KMS-11 (cell line): ENCODE measurements at regions not wholly inside any gene's neighbourhood (a gene's known extent, or its start where the extent isn't known, plus 50 kb on each side); places are given as distances from the start of the nearest gene placed in this dataset.

Source experiments
- H2AFZ ChIP-seq: fragments of 200-600 bp; sonication (generic); 2 replicates; pipeline ENCODE4 v1.6.1; 2016; ENCODE audit warnings: antibody characterized with exemption, mixed run types, low read depth
- H3K27ac ChIP-seq: fragments of 200-600 bp; sonication (generic); 2 replicates; pipeline ENCODE4 v1.6.1; 2016; ENCODE audit warnings: mild to moderate bottlenecking, mixed run types
- H3K27me3 ChIP-seq: fragments of 200-600 bp; sonication (generic); 2 replicates; pipeline ENCODE4 v1.6.1; 2017; ENCODE audit warnings: mild to moderate bottlenecking, low read depth, mixed run types, moderate library complexity; ENCODE audit not compliant: insufficient read depth
- H3K36me3 ChIP-seq: fragments of 200-600 bp; sonication (generic); 2 replicates; pipeline ENCODE4 v1.6.1; 2017; ENCODE audit warnings: mild to moderate bottlenecking, mixed run types; ENCODE audit not compliant: insufficient read depth
- H3K4me1 ChIP-seq: fragments of 200-600 bp; sonication (generic); 2 replicates; pipeline ENCODE4 v1.6.1; 2016; ENCODE audit warnings: mild to moderate bottlenecking, low read depth, mixed run types; ENCODE audit not compliant: poor library complexity, severe bottlenecking
- H3K4me2 ChIP-seq: fragments of 200-600 bp; sonication (generic); 2 replicates; pipeline ENCODE4 v1.7.0; 2016; ENCODE audit warnings: mild to moderate bottlenecking, mixed run types
- H3K4me3 ChIP-seq: fragments of 200-600 bp; sonication (generic); IDR thresholded peaks from 2 replicates; pipeline ENCODE4 v1.6.1; 2017; ENCODE audit warnings: low read depth, low read length, mixed read lengths; ENCODE audit not compliant: insufficient read depth
- H3K79me2 ChIP-seq: fragments of 200-600 bp; sonication (generic); 2 replicates; pipeline ENCODE4 v1.6.1; 2016; ENCODE audit warnings: low read depth, mixed run types; ENCODE audit not compliant: insufficient read depth
- H3K9ac ChIP-seq: fragments of 200-600 bp; sonication (generic); 2 replicates; pipeline ENCODE4 v1.6.1; 2016; ENCODE audit warnings: mild to moderate bottlenecking, mixed run types
- H4K20me1 ChIP-seq: fragments of 200-600 bp; sonication (generic); 2 replicates; pipeline ENCODE4 v1.6.1; 2016; ENCODE audit warnings: mild to moderate bottlenecking, mixed run types; ENCODE audit not compliant: insufficient read depth
- TF ChIP-seq, protein P1 (sequence below): fragments of 200-600 bp; sonication (generic); conservative IDR thresholded peaks from 2 replicates; pipeline ENCODE4 v1.6.1; 2017; ENCODE audit warnings: low read depth, mild to moderate bottlenecking, antibody characterized with exemption, low read length, moderate library complexity, mixed read lengths

DNA sequence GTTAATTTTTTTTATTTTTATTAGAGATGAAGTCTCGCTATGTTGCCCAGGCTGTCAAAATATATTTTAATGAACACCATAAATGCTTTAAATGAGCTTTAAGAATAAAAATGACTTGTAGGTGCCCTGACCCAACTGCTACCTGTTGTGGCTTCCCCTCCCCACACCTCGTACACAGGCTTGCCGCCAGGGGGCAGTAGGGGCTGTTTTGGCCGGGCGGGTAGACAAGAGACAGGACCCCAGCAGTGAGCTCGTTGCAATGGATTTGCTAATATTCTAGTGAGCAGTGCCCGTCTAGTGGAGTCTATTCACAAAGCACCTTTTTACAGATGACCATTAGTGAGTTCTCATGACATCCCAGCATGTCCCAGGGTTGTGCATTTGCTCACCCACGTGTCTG is 418.1 kb downstream of the OCA2 start:
- H3K4me1 ChIP-seq, result no peaks in the 10 kb centered on the region
- H3K27ac ChIP-seq, result no peak overlapping the region
- H2AFZ ChIP-seq, result no peak overlapping the region
- H3K4me3 ChIP-seq, result no peak overlapping the region
- no peaks in the 10 kb centered on the region for H3K79me2 ChIP-seq
- no peaks in the 10 kb centered on the region for H4K20me1 ChIP-seq
- H3K9ac ChIP-seq, result no peak overlapping the region
- H3K4me2 ChIP-seq, result no peak overlapping the region
- H3K36me3 ChIP-seq, result no peaks in the 10 kb centered on the region
- TF ChIP-seq, protein P1, sequence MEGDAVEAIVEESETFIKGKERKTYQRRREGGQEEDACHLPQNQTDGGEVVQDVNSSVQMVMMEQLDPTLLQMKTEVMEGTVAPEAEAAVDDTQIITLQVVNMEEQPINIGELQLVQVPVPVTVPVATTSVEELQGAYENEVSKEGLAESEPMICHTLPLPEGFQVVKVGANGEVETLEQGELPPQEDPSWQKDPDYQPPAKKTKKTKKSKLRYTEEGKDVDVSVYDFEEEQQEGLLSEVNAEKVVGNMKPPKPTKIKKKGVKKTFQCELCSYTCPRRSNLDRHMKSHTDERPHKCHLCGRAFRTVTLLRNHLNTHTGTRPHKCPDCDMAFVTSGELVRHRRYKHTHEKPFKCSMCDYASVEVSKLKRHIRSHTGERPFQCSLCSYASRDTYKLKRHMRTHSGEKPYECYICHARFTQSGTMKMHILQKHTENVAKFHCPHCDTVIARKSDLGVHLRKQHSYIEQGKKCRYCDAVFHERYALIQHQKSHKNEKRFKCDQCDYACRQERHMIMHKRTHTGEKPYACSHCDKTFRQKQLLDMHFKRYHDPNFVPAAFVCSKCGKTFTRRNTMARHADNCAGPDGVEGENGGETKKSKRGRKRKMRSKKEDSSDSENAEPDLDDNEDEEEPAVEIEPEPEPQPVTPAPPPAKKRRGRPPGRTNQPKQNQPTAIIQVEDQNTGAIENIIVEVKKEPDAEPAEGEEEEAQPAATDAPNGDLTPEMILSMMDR, result no peak
- no peaks in the 10 kb centered on the region for H3K27me3 ChIP-seq

DNA sequence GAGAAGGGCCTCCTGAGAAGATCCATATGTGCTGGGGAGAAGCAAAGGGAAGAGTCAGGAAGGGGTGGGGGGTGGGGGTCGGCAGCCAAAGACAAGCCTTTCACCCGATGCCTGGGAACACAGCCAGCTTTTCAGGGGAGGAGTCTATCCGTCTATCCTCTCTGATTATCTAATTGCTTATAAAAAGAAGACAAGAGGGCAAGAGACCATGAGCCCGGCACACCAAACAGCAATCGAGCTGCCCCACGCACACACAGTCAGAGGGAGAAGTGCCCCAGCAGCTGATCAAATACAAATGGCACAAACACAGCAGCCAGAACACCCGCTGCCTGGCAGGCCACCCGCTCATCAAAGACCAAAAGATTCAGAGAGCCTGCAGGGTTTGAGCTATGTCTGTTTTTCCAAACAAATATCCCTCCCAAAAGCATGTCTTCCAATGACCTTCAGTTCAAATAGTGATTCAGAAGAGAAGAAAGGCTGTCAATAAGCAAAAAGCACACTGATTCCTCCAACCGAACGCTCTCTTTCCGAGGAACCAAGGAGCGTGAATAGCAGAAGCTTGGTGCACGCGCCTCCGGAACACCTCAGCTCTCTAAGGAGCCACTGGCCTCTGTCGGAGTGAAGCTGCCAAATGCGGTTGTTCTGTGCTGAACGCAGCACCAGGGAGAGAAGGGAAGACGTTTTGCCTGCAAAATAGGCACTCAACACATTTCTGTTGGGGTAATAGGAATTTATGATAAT is 419.2 kb downstream of the OCA2 start:
- Histone ChIP-seq H3K4me2 (no peak overlapping the region), H2AFZ (no peak overlapping the region), H4K20me1 (no peaks in the 10 kb centered on the region), H3K79me2 (no peaks in the 10 kb centered on the region), H3K27me3 (no peaks in the 10 kb centered on the region), H3K4me1 (no peaks in the 10 kb centered on the region), H3K4me3 (no peak overlapping the region), H3K27ac (no peak overlapping the region), H3K36me3 (no peaks in the 10 kb centered on the region), H3K9ac (no peak overlapping the region)
- TF ChIP-seq, protein P1, result no peak

DNA sequence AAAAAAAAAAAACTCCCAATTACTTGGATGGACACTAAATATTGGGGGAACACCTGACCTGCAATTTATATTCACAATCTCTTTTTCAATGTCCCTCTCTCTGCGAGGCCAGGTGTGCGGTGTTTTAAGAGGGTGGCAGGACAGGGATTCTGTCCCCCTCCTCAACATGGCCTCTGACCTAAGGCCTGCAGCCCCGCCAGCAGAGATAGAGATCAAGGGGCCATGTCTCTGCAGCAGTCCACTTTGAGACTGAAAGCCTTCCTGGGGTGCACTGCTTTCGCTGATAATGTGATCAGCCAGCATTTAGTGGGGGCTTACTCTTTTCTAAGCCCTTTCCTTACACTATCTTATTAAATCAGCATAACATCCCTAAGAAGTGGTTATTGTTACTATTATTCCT is 419.9 kb downstream of the OCA2 start:
- Histone ChIP-seq H4K20me1 (no peaks in the 10 kb centered on the region), H3K9ac (no peak overlapping the region), H3K36me3 (no peaks in the 10 kb centered on the region), H2AFZ (no peak overlapping the region), H3K4me2 (no peak overlapping the region), H3K27me3 (no peaks in the 10 kb centered on the region), H3K4me3 (no peak overlapping the region), H3K27ac (no peak overlapping the region), H3K79me2 (no peaks in the 10 kb centered on the region), H3K4me1 (no peaks in the 10 kb centered on the region)
- TF ChIP-seq, protein P1, result no peak

DNA sequence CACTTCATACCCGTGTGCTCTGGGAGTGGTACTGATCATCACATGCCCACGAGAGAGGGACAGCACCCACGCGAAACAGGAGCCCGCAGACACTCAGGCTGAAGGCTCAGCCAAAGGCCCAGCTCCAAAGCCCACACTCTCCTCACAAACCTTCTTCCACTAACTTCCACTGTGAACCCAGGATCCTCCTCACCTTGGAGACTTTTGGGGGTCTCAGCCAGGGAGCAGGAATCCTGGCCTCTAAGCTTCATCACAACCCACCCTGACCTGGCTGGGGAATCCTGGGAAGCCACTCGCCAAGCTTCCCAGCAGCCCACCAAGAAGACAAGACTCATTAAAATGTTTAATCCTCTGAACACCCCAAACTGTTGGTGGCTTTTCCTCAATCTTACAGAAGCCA is 421.2 kb downstream of the OCA2 start:
- Histone ChIP-seq H3K79me2 (no peaks in the 10 kb centered on the region), H3K27ac (no peak overlapping the region), H2AFZ (no peak overlapping the region), H3K36me3 (no peaks in the 10 kb centered on the region), H3K4me2 (no peak overlapping the region), H3K4me1 (no peaks in the 10 kb centered on the region), H3K9ac (no peak overlapping the region), H4K20me1 (no peaks in the 10 kb centered on the region), H3K27me3 (no peaks in the 10 kb centered on the region), H3K4me3 (no peak overlapping the region)
- TF ChIP-seq, protein P1, result no peak
